Fibroblast of skin of right quadriceps (primary cell): ENCODE measurements at regions not wholly inside any gene's neighbourhood (a gene's known extent, or its start where the extent isn't known, plus 50 kb on each side); places are given as distances from the start of the nearest gene placed in this dataset.
"Not testable (repeated sequence)": the region's sequence is repeated elsewhere in the genome, so short reads cannot be mapped to it uniquely, and the experiment has no call there.

Experiments
- DNase-seq: peaks from one replicate; pipeline ENCODE4 v3.0.0-alpha.2; 2013

- no peak for DNase-seq
Observed at GRCh38 chr13:55761986-55762385, 1378.7 kb upstream of the PRR20A start.

- DNase-seq = no peak
Observed at GRCh38 chr13:55777612-55778011, 1363.1 kb upstream of the PRR20A start.

- DNase-seq = no peak
Observed at GRCh38 chr13:55783841-55784240, 1356.9 kb upstream of the PRR20A start.

GRCh38 chr13:55788548-55788947 is 1352.2 kb upstream of the PRR20A start:
- DNase-seq = no peak

GRCh38 chr13:55792544-55793193 is 1348.0 kb upstream of the PRR20A start:
- DNase-seq = no peak

GRCh38 chr13:55815458-55816033 is 1325.2 kb upstream of the PRR20A start:
- no peak for DNase-seq

- no peak for DNase-seq
Observed at GRCh38 chr13:55816976-55817601, 1323.6 kb upstream of the PRR20A start.

GRCh38 chr13:55820817-55821216 is 1319.9 kb upstream of the PRR20A start:
- no peak for DNase-seq

GRCh38 chr13:55869648-55870047 is 1271.1 kb upstream of the PRR20A start:
- DNase-seq = no peak

- no peak for DNase-seq
Observed at GRCh38 chr13:55887561-55887960, 1253.2 kb upstream of the PRR20A start.

GRCh38 chr13:55893540-55893939 is 1247.2 kb upstream of the PRR20A start:
- no peak for DNase-seq

- no peak for DNase-seq
Observed at GRCh38 chr13:55937180-55937579, 1203.5 kb upstream of the PRR20A start.

GRCh38 chr13:55948175-55948574 is 1192.5 kb upstream of the PRR20A start:
- DNase-seq = no peak

GRCh38 chr13:55963934-55964333 is 1176.8 kb upstream of the PRR20A start:
- no peak for DNase-seq

GRCh38 chr13:55967055-55967454 is 1173.7 kb upstream of the PRR20A start:
- no peak for DNase-seq

GRCh38 chr13:55977436-55977835 is 1163.3 kb upstream of the PRR20A start:
- DNase-seq = no peak

- DNase-seq = no peak
Observed at GRCh38 chr13:55981381-55981780, 1159.3 kb upstream of the PRR20A start.

- not testable (repeated sequence) for DNase-seq
Observed at GRCh38 chr13:55984026-55984425, 1156.7 kb upstream of the PRR20A start.

- no peak for DNase-seq
Observed at GRCh38 chr13:55990631-55991030, 1150.1 kb upstream of the PRR20A start.

- no peak for DNase-seq
Observed at GRCh38 chr13:55991666-55992065, 1149.1 kb upstream of the PRR20A start.

- no peak for DNase-seq
Observed at GRCh38 chr13:55992145-55992544, 1148.6 kb upstream of the PRR20A start.

GRCh38 chr13:55999709-56000108 is 1141.0 kb upstream of the PRR20A start:
- DNase-seq = no peak

GRCh38 chr13:56009418-56009817 is 1131.3 kb upstream of the PRR20A start:
- no peak for DNase-seq

- no peak for DNase-seq
Observed at GRCh38 chr13:56012644-56013043, 1128.1 kb upstream of the PRR20A start.

GRCh38 chr13:56015919-56016318 is 1124.8 kb upstream of the PRR20A start:
- no peak for DNase-seq
